Sigmoid colon (tissue), 6 donors: ENCODE measurements at regions not wholly inside any gene's neighbourhood (a gene's known extent, or its start where the extent isn't known, plus 50 kb on each side); places are given as distances from the start of the nearest gene placed in this dataset.

Experiments
- DNase-seq: peaks from one replicate; pipeline ENCODE4 v3.0.0-alpha.2; 2019
- H3K27ac ChIP-seq, 4 donors: fragments of 200-600 bp; sonication (generic); one replicate each; pipeline ENCODE4 v1.5.1; 2016 to 2019; ENCODE audit warnings: mild to moderate bottlenecking in 1 of 4
- H3K27me3 ChIP-seq, 3 donors: fragments of 200-600 bp; sonication (generic); one replicate each; pipeline ENCODE4 v1.5.1; 2019; ENCODE audit warnings: mild to moderate bottlenecking in 1 of 3
- H3K36me3 ChIP-seq, 4 donors: fragments of 200-600 bp; sonication (generic); one replicate each; pipeline ENCODE4 v1.5.1; 2016 to 2019
- H3K4me1 ChIP-seq, 4 donors: fragments of 200-600 bp; sonication (generic); one replicate each; pipeline ENCODE4 v1.5.1; 2017 to 2019
- H3K4me3 ChIP-seq, 4 donors: fragments of 200-600 bp; sonication (generic); one replicate each; pipeline ENCODE4 v1.5.1; 2017 to 2019; ENCODE audit warnings: mild to moderate bottlenecking in 2 of 4, moderate library complexity in 1 of 4
- H3K9me3 ChIP-seq, 4 donors: fragments of 200-600 bp in 3 of 4; sonication (generic) in 3 of 4; one replicate each; pipeline versions ENCODE4 v1.5.1 to v1.6.1; 2013 to 2019
- EP300 ChIP-seq, 4 donors: sonication (generic); formaldehyde crosslinking; IDR thresholded peaks; one replicate each; pipeline ENCODE4 v1.6.1; 2017; ENCODE audit warnings: antibody characterized with exemption in 4 of 4
- POLR2A ChIP-seq, 2 donors: fragments of 450-650 bp; IDR thresholded peaks; one replicate each; pipeline ENCODE4 v1.6.1; 2016; ENCODE audit warnings: antibody characterized with exemption in 2 of 2, mild to moderate bottlenecking in 2 of 2, moderate library complexity in 2 of 2
- POLR2AphosphoS5 ChIP-seq, 4 donors: sonication (generic); formaldehyde crosslinking; IDR thresholded peaks; one replicate each; pipeline ENCODE4 v1.6.1; 2017; ENCODE audit warnings: antibody characterized with exemption in 4 of 4
- WGBS, 2 donors: extraction: QIAGEN DNeasy Blood & Tissue Kit; methylation state at CpG; one replicate each; pipeline ENCODE4 v1.1.7; 2013; 5-methylcytosine and 5-hydroxymethylcytosine counted together
- intact Hi-C: fragments of 100-400 bp; cut with DNase I; formaldehyde crosslinking; loops from one replicate; pipeline ENCODE4 v1.15.1; 2023
- TF ChIP-seq, protein P1 (sequence below), 4 experiments: fragments of 450-650 bp in 3 of 4; fragments of 200-600 bp in 1 of 4; IDR thresholded peaks; one replicate each; pipeline ENCODE4 v1.5.1; 2016 to 2019; ENCODE audit warnings: antibody characterized with exemption in 4 of 4, mild to moderate bottlenecking in 3 of 4, moderate library complexity in 2 of 4
- donor health status: healthy with polysubstance abuse.
- donor health status: healthy.

DNA sequence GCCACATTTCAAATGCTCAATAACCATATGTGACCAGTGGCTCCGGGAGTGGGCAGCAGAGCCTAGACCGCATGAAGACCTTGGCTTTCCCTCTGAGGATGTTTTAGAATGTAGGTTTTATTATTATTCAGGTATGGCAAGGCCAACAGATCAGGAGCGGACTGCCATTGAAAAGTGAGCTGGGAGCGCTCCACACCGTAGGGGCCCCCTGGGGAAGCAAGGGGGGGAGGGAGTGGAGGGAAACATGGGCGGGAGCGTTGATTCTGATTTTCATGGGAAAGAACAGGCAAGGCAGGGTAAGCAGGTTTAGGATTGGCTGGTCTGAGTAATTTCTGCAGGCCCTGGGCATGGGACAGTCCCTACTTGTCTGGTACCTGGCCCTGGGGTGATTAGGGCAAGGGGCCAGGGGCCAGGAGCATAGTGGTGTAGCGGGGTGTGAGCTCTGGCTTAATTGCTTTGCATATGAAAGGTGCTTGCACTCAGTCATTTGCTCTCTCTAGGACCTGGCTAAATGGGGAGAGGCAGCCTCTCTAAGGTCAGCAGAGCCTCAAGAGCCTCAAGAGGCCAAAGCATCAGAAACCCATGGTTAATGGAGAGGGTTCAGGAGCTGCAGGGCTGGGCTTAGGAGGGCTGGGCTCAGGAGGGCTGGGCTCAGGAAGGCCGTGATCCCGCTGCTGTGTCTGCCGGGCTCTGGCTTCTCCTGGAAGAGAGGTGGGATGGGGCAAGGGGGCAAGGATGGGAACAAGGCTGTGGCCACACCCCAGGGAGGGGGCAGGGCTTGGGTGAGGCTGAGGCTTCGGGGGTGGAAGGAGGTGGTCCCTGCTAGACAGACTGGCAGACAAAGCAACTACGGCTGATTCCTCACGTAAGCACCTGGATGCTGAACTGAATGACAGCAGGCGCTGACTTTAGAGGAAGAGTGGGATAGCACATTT is 82.0 kb upstream of the WASF3 start:
- no peak for DNase-seq
- intact Hi-C loops = no loop called here
- WGBS, 2 donors = 60 to 64% methylated on average over 15 of the region's 15 CpGs

DNA sequence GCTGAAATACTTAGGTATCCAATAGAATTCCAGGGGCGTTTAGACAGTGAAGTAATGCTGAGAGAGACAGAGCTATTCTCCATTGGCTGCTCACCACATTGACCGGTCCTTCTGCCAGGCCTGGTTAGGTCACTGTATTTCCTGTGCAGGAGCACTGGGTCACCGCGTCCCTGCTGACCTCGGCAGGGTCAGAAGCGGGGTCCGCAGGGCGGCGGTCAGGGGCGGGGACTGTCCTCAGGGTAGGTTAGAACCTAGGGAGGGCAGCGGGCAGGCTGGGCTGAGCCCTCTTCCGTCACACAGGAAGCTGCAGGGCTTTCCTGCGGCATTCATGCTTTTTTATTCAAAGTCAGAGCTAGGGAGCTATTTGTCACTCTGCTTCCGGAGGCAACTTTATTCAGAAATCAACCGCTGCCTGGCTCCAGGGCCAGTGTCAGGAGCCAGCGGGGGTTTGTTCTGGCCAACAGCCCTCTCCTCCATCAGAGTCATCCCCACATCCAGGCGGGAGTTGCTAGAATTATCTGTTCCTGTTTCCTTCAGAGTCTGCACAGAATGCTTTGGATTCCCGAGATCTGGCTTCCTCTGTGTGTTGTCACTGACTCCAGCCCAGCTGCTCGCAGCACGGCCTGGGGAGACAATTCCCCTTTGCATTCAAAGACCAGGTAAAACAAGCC is 81.2 kb upstream of the WASF3 start:
- Histone ChIP-seq H3K9me3 (no peaks in the 10 kb centered on the region), H3K36me3 (no peaks in the 10 kb centered on the region), H3K27me3 (no peaks in the 10 kb centered on the region), H3K27ac (peak overlapping the region in 2 of 4 donors; percentile 66 to 81), H3K4me3 (peak overlapping the region in 2 of 4 donors; percentile 17 to 33), H3K4me1 (peaks cover 0 to 35% (median 5%) of the 10 kb centered on the region in 4 donors)
- TF ChIP-seq EP300 (IDR thresholded peaks at IDR 0.05) (no peak), POLR2A (IDR thresholded peaks at IDR 0.05) (no peak), POLR2AphosphoS5 (IDR thresholded peaks at IDR 0.05) (no peak)
- TF ChIP-seq, protein P1, sequence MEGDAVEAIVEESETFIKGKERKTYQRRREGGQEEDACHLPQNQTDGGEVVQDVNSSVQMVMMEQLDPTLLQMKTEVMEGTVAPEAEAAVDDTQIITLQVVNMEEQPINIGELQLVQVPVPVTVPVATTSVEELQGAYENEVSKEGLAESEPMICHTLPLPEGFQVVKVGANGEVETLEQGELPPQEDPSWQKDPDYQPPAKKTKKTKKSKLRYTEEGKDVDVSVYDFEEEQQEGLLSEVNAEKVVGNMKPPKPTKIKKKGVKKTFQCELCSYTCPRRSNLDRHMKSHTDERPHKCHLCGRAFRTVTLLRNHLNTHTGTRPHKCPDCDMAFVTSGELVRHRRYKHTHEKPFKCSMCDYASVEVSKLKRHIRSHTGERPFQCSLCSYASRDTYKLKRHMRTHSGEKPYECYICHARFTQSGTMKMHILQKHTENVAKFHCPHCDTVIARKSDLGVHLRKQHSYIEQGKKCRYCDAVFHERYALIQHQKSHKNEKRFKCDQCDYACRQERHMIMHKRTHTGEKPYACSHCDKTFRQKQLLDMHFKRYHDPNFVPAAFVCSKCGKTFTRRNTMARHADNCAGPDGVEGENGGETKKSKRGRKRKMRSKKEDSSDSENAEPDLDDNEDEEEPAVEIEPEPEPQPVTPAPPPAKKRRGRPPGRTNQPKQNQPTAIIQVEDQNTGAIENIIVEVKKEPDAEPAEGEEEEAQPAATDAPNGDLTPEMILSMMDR (IDR thresholded peaks at IDR 0.05) = no peak
- DNase-seq = no peak
- 7 to 20% methylated on average over 20 of the region's 20 CpGs for WGBS, 2 donors
- intact Hi-C loops = no loop called here

More for the DNA sequence above, 82.0 kb upstream of the WASF3 start:
- no peaks in the 10 kb centered on the region for H3K27me3 ChIP-seq
- H3K36me3 ChIP-seq = no peaks in the 10 kb centered on the region
- no peaks in the 10 kb centered on the region for H3K9me3 ChIP-seq
- H3K27ac ChIP-seq = peak overlapping the region in 2 of 4 donors; percentile 66 to 81
- H3K4me3 ChIP-seq = peak overlapping the region in 1 of 4 donors; percentile 33
- H3K4me1 ChIP-seq = peaks cover 0 to 32% (median 2%) of the 10 kb centered on the region in 4 donors
- TF ChIP-seq POLR2AphosphoS5 (IDR thresholded peaks at IDR 0.05) (no peak), EP300 (IDR thresholded peaks at IDR 0.05) (no peak), POLR2A (IDR thresholded peaks at IDR 0.05) (no peak)
- TF ChIP-seq, protein P1 (IDR thresholded peaks at IDR 0.05) = no peak

DNA sequence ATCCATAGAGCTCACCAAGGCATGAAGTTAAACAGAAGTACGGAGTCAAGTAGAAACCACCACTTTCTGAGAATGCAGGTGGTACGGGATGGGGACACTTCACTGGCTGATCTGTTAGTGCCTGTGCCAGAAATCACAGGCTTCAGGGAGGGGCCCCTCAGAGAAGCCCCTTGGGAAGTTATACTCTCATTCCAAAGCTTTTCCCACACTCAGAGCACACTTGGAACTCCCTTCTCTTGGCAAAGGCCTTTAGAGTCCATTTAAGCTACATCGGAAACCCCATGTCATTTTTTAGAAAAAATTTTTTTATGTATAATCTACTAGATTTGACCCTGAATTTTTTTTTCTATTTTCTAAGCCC is 80.7 kb upstream of the WASF3 start:
- WGBS, 2 donors = 64 to 77% methylated on average over 3 of the region's 3 CpGs
- Histone ChIP-seq H3K36me3 (no peaks in the 10 kb centered on the region), H3K9me3 (no peaks in the 10 kb centered on the region), H3K27me3 (no peaks in the 10 kb centered on the region), H3K4me3 (peak overlapping the region in 1 of 4 donors; percentile 33), H3K27ac (peak overlapping the region in 2 of 4 donors; percentile 66 to 81), H3K4me1 (peaks cover 0 to 35% (median 5%) of the 10 kb centered on the region in 4 donors)
- no peak for TF ChIP-seq POLR2AphosphoS5 (IDR thresholded peaks at IDR 0.05)
- TF ChIP-seq POLR2A (IDR thresholded peaks at IDR 0.05) = no peak
- no peak for TF ChIP-seq EP300 (IDR thresholded peaks at IDR 0.05)
- TF ChIP-seq, protein P1 (IDR thresholded peaks at IDR 0.05) = no peak
- intact Hi-C loops = no loop called here
- DNase-seq = no peak

DNA sequence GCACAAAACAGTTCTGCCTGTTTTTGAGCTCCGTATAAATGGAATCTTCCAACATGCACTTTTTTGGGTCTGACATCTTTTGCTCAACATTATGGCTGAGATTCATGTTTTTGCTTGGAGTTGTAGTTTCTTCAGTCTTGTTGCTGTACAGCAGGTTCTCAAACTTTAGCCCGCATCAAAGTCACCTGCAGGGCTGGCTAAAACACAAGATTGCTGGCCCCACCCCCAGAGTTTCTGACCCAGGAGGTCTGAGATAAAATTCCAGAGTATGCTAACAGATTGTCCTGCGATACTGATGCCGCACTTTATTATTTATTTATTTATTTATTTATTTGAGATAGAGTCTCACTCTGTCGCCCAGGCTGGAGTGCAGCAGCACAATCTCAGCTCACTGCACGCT is 79.8 kb upstream of the WASF3 start:
- H3K4me3 ChIP-seq = no peak overlapping the region
- no peaks in the 10 kb centered on the region for H3K27me3 ChIP-seq
- intact Hi-C loops = no loop called here
- H3K36me3 ChIP-seq = no peaks in the 10 kb centered on the region
- H3K9me3 ChIP-seq = no peaks in the 10 kb centered on the region
- TF ChIP-seq POLR2AphosphoS5 (IDR thresholded peaks at IDR 0.05) = no peak
- TF ChIP-seq POLR2A (IDR thresholded peaks at IDR 0.05) = no peak
- TF ChIP-seq, protein P1 (IDR thresholded peaks at IDR 0.05) = no peak
- no peak for TF ChIP-seq EP300 (IDR thresholded peaks at IDR 0.05)
- WGBS, 2 donors = 92 to 96% methylated on average over 6 of the region's 6 CpGs
- H3K27ac ChIP-seq = peak overlapping the region in 1 of 4 donors; percentile 81
- no peak for DNase-seq
- peaks cover 0 to 35% (median 5%) of the 10 kb centered on the region in 4 donors for H3K4me1 ChIP-seq
